ENCODE measurements at regions not wholly inside any gene's neighbourhood (a gene's known extent, or its start where the extent isn't known, plus 50 kb on each side); places are given as distances from the start of the nearest gene placed in this dataset.

DNA sequence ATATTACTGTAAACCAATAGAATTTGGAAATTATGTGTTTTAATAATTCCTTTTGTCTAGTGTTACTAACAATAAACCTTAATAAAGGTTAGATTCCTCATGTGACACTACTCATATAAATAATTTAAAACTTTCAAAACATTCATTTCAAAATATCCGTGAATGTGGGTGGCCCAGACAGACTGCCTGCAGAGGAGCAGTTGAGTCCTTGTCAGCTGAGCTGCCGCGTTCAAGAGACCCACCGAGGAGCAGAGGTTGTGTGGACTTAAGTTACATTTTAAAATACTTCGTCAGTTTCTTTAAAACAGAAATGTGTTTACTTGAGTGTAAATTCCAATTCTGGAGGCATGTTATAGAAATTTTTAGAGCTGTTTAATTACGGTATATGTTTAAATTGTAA, 64.2 kb upstream of the HGFAC start:
- TF ChIP-seq, protein P1, sequence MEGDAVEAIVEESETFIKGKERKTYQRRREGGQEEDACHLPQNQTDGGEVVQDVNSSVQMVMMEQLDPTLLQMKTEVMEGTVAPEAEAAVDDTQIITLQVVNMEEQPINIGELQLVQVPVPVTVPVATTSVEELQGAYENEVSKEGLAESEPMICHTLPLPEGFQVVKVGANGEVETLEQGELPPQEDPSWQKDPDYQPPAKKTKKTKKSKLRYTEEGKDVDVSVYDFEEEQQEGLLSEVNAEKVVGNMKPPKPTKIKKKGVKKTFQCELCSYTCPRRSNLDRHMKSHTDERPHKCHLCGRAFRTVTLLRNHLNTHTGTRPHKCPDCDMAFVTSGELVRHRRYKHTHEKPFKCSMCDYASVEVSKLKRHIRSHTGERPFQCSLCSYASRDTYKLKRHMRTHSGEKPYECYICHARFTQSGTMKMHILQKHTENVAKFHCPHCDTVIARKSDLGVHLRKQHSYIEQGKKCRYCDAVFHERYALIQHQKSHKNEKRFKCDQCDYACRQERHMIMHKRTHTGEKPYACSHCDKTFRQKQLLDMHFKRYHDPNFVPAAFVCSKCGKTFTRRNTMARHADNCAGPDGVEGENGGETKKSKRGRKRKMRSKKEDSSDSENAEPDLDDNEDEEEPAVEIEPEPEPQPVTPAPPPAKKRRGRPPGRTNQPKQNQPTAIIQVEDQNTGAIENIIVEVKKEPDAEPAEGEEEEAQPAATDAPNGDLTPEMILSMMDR (IDR thresholded peaks at IDR 0.05): no peak
- TF ChIP-seq POLR2AphosphoS5 (IDR thresholded peaks at IDR 0.05): no peak
- TF ChIP-seq POLR2A (IDR thresholded peaks at IDR 0.05): no peak
